ENCODE measurements at regions not wholly inside any gene's neighbourhood (a gene's known extent, or its start where the extent isn't known, plus 50 kb on each side); places are given as distances from the start of the nearest gene placed in this dataset.

DNA sequence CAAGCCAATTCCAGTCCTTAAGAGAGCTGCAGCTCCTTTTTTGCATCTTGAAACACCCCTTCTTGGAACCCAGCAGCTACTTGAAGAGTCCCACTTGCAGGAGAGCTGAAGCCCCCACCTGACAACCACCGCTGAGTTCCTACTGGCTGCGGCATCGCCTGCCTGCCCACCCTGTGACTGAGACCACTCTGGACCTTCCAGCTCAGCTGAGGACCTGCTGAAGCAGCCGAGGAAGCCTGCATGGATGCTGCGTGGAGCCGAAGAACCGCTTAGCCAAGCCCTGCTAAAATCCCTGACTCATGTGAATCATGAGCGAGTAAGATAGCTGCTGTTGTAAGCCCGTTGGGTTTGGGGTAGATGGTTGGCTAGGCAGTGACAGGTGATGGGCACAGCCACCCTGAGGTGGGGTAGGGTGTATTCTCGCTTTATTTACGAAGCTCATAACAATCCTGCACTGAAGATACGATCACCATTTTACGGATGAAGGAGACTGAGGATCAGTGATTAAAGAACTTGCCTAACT is 78.4 kb downstream of the INHBB start:
- DNase-seq, result no peak
- Histone ChIP-seq H3K4me2 (ENCODE audit: insufficient read depth, insufficient read length, low read length) (no peak overlapping the region), H2BK5ac (ENCODE audit: insufficient read length, low read length) (no peak overlapping the region), H3K23ac (ENCODE audit: insufficient read length, low read depth, low read length) (no peak overlapping the region), H3T11ph (ENCODE audit: low read length) (no peak overlapping the region), H3K14ac (ENCODE audit: insufficient read depth, low read length) (no peak overlapping the region), H3K9ac (ENCODE audit: extremely low read depth, insufficient read length, low read length) (no peak overlapping the region), H4K20me1 (ENCODE audit: control insufficient read depth, insufficient read depth, insufficient read length) (no peaks in the 10 kb centered on the region), H3K4ac (ENCODE audit: low read depth, low read length) (no peak overlapping the region), H2BK120ac (ENCODE audit: low read depth, low read length, poor library complexity, severe bottlenecking) (no peak overlapping the region), H3K79me2 (ENCODE audit: insufficient read depth, low read length) (no peaks in the 10 kb centered on the region), H4K8ac (replicated peaks; ENCODE audit: insufficient read length, low read depth, low read length) (no peak overlapping the region), H3K23me2 (ENCODE audit: insufficient read length, low read depth, low read length, poor library complexity, severe bottlenecking) (no peaks in the 10 kb centered on the region), H3K18ac (ENCODE audit: insufficient read length, low read depth, low read length) (no peak overlapping the region), H3K4me1 (ENCODE audit: insufficient read depth, low read length) (peaks cover under 1% of the 10 kb centered on the region; the same call in 1 of the 2 replicates), H2AFZ (ENCODE audit: low read length) (no peak overlapping the region), H4K91ac (ENCODE audit: insufficient read length, low read depth, low read length) (no peak overlapping the region), H3K56ac (ENCODE audit: insufficient read length, low read depth, low read length) (no peak overlapping the region), H3K9me3 (ENCODE audit: control insufficient read depth, low read depth, low read length) (no peaks in the 10 kb centered on the region), H2BK20ac (ENCODE audit: low read depth, low read length, poor library complexity, severe bottlenecking) (no peak overlapping the region), H3K27ac (ENCODE audit: insufficient read length, low read depth, low read length) (no peak overlapping the region), H2AK5ac (ENCODE audit: insufficient read length, low read length) (no peak overlapping the region), H3K27me3 (ENCODE audit: insufficient read depth, low read length) (no peaks in the 10 kb centered on the region), H3K79me1 (ENCODE audit: insufficient read depth, low read depth, low read length, poor library complexity, severe bottlenecking) (no peaks in the 10 kb centered on the region), H2BK15ac (ENCODE audit: low read depth, low read length) (no peak overlapping the region), H4K5ac (ENCODE audit: insufficient read length, low read depth, low read length) (no peak overlapping the region), H2BK12ac (ENCODE audit: insufficient read length, low read depth, low read length) (no peak overlapping the region)
- H3K4me3 Mint-ChIP-seq, result no peak overlapping the region
- H3K27ac Mint-ChIP-seq, result no peak overlapping the region
- H3K27me3 Mint-ChIP-seq (ENCODE audit: low read depth), result peaks cover 92% of the 10 kb centered on the region
- TF ChIP-seq, protein P1, sequence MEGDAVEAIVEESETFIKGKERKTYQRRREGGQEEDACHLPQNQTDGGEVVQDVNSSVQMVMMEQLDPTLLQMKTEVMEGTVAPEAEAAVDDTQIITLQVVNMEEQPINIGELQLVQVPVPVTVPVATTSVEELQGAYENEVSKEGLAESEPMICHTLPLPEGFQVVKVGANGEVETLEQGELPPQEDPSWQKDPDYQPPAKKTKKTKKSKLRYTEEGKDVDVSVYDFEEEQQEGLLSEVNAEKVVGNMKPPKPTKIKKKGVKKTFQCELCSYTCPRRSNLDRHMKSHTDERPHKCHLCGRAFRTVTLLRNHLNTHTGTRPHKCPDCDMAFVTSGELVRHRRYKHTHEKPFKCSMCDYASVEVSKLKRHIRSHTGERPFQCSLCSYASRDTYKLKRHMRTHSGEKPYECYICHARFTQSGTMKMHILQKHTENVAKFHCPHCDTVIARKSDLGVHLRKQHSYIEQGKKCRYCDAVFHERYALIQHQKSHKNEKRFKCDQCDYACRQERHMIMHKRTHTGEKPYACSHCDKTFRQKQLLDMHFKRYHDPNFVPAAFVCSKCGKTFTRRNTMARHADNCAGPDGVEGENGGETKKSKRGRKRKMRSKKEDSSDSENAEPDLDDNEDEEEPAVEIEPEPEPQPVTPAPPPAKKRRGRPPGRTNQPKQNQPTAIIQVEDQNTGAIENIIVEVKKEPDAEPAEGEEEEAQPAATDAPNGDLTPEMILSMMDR (conservative IDR thresholded peaks at IDR 0.05), result no peak
- no peaks in the 10 kb centered on the region for H3K9me3 Mint-ChIP-seq
- peaks cover 7 to 17% of the 10 kb centered on the region in 2 experiments for H3K4me1 Mint-ChIP-seq
- no peaks in the 10 kb centered on the region for H3K36me3 Mint-ChIP-seq (ENCODE audit: insufficient read depth in 1 of 3, low read depth in 3 of 3)
- no CpG with 5 or more reads among the region's 13 CpGs for WGBS (ENCODE audit: extremely low coverage, insufficient read length, low lambda C conversion rate)

Measured in H9 (cell line).